SK-N-DZ (cell line): ENCODE measurements at regions not wholly inside any gene's neighbourhood (a gene's known extent, or its start where the extent isn't known, plus 50 kb on each side); places are given as distances from the start of the nearest gene placed in this dataset.
A peak's percentile ranks its signal among the peaks of the same experiment; 100 is the strongest.

Experiments
- DNase-seq: peaks from one replicate; pipeline ENCODE4 v3.0.0-alpha.2; 2015; ENCODE audit warnings: low spot score

- DNase-seq, result no peak
Measured at GRCh38 chr18:47758000-47758399, 172.5 kb downstream of the SMAD2 start.

DNA sequence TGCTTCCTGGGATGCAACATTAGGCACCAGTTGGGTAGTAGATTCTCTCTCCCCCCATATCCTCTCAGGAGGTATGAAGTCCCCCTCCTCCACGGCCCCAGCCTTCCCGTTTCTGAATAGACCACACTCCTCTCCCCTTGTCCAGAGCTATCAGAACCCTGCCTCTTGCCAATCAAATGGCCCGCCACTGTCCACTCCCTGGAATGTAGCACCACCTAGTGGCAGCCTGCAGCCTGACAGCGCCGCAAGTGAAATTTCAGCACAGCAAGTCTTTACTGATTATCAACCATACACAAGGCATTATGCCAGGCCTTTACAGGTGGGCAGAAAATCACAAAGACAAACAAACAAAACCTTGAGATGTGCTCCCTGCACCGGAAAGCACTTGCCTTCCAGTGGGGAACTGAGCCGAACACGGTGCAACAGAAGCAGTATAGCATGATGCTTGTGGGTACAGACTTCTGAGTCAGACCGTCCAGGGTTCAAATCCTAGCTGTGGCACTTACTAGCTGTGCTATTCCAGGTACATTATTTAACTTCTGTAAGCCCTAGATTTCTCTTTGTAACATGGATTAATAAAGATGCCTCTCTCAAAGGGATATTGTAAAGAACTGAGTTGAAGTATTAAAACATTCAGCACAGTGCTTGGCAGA, 174.0 kb downstream of the SMAD2 start:
- DNase-seq, result peak; percentile 50

GRCh38 chr18:47755102-47755456, 175.4 kb downstream of the SMAD2 start:
- no peak for DNase-seq

GRCh38 chr18:47754311-47755101, 176.0 kb downstream of the SMAD2 start:
- peak; percentile 32 for DNase-seq

- DNase-seq, result no peak
Measured at GRCh38 chr18:47752796-47753645, 177.4 kb downstream of the SMAD2 start.

DNA sequence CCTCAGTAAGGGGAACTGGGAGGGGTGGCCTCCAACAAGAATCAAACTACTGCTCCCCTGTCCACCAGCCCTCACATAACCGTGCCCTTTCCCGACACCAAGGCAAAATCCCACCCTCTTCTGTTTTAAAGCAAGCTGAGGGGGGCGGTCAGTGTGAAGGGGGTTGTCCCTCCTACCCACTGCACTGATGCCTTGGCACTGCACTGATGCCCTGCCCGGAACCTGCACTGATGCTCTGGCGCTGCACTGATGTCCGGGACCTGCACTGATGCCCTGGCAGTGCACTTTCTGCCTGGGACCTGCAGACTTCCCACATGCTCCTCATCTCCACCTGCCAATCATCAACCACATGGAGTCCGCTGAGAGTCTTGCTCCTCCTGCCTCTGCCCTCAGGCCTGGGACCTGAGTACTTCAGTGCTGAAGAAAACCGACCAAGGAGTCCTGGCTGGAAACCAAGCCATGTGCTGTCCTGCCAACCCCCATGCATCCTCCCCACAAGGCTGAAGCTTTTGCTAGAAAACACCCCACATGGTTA, 179.5 kb downstream of the SMAD2 start:
- no peak for DNase-seq

DNA sequence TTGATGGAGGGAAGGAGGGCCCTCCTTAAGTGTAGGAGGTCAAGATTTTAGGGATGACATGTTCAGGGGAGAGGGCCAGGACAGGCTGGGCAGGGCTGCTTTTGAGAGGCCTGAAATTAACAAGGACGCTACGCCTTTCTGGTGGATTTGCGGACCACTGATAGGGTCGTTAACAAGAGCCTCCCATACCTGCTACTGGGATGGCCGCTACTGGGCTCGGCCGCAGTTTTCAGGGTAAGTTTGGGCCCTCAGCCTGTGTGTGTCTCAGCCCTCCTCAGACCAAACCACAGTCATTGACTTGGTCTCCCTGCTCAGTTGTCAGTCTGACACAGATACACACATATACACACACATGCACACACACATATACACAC, 180.9 kb downstream of the SMAD2 start:
- no peak for DNase-seq

- DNase-seq, result peak; percentile 30
Measured at GRCh38 chr18:47748847-47749599, 181.4 kb downstream of the SMAD2 start.

DNA sequence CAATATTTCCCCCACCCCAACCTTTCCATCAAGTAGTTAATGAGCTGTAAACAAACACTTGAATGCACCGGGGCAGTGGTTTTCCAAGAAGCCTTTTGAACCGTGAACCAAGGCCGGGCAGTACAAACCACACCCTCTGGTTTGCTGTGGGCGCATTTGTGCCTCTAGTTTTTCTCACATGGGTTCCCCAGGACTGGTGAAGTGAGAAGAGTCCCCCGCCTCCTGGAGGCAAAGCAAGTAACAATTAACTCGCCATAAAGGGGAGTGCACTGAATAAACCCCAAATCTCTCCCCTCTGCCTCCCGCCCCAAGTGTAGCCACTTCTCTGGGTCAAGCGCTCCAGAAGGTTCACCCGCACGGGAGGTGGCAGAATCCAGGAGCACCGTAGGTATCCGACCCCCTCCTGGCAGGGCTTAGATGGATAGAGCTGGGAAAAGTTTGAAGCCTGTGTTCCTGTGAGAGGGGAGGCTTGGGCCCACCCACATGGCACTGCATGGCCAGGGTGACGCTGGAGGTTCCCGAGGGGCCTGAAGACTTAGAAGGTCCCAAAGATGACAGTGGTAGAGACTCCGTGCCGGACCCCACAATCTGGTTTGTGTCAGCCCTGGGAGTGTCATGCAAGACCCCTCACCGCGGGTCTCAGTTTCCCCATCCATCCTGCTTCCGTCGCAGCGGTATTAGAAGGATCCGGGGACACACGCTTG, 182.2 kb downstream of the SMAD2 start:
- no peak for DNase-seq

- no peak for DNase-seq
Measured at GRCh38 chr18:47747260-47747795, 183.1 kb downstream of the SMAD2 start.

DNA sequence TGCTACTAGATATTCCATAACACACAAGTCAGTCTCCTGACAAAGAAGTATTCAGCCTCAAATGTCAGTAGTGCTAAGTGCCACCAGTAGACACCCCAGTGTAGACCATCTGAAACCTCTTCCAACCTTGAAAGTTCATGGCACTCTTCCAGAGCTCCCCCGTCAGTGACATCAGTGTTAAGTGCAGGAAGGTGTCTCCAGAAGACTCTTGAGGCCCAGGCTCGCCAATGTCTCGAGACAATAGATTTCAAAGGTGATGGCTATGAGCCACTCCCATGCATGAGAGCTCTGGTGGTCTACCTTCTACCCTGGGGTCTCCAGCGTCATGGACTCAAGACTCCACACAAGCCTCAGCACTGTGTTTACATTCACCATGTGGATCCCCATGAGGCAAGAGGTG, 183.8 kb downstream of the SMAD2 start:
- DNase-seq, result no peak

GRCh38 chr18:47745227-47745626, 185.2 kb downstream of the SMAD2 start:
- DNase-seq, result no peak

DNA sequence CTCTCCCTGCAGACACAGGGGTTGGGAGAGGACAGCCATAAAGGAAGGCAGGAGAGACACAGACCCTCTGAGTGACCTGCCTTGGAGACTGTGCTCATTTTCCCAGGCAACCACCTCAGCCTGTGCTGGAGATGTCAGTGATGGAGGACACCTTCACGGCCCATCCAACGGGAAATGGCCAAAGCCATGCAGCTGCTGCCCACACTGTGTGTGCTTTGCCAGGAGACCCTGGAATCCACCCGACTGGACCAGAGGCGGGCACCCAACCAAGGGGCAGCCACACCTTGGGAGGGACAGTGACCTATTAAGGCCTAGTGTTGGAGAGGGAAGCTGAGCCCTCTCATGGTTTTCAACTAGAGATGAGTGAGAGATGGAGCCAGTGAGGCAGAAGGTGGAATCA, 192.5 kb downstream of the SMAD2 start:
- no peak for DNase-seq

DNA sequence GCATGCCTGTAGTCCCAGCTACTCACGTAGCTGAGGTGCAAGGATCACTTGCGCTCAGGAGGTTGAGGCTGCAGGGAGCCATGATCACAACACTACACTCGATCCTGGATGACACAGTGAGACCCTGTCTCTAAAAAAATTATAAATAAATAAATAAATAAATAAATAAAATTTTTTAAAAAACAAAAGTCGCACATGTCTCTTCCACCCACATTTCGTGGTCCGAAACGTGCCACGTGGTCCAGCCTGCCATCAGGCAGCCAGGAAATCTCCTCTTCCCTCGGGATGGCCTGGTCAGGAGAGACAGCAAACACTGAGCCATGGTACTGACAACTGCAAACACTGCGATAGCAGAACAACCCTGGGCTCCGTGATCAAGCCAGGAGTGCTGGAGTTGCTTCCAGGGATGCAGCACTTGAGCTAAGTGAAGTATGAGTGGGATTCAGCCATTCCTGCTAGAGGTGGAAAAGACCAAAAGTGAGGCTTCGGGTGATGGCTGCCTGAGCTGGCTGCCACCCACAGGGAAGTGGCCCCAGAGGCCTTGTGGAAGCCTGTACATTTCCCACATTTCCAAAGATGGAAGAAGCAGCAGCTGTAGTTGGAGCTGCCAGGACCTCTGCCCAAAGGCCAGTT, 193.1 kb downstream of the SMAD2 start:
- DNase-seq, result no peak

GRCh38 chr18:47736376-47737140, 193.9 kb downstream of the SMAD2 start:
- DNase-seq, result no peak

- DNase-seq, result no peak
Measured at GRCh38 chr18:47735041-47735702, 195.3 kb downstream of the SMAD2 start.

GRCh38 chr18:47731276-47731675, 199.2 kb downstream of the SMAD2 start:
- no peak for DNase-seq

- DNase-seq, result no peak
Measured at GRCh38 chr18:47730795-47731194, 199.7 kb downstream of the SMAD2 start.

- DNase-seq, result no peak
Measured at GRCh38 chr18:47729356-47729755, 201.1 kb downstream of the SMAD2 start.
